D721Med (cell line): ENCODE measurements at regions not wholly inside any gene's neighbourhood (a gene's known extent, or its start where the extent isn't known, plus 50 kb on each side); places are given as distances from the start of the nearest gene placed in this dataset.

Experiments used
- DNase-seq: peaks from one replicate; pipeline ENCODE4 v3.0.0; 2011; ENCODE audit warnings: low spot score; ENCODE audit not compliant: insufficient read length
- FAIRE-seq: peaks from 2 replicates; lab custom pipeline; 2011; peaks lifted over from hg19 to GRCh38; lab: Jason Lieb, UNC
- CTCF ChIP-seq: IDR thresholded peaks from 2 replicates; pipeline ENCODE4 v1.5.1; 2012; ENCODE audit warnings: mild to moderate bottlenecking, control low read depth; ENCODE audit not compliant: insufficient read depth; ENCODE audit errors: missing control alignments

- no peak for DNase-seq
- no peak for FAIRE-seq
- TF ChIP-seq CTCF, result no peak
Observed at GRCh38 chr2:6052649-6053048, 360.5 kb downstream of the SOX11 start.

GRCh38 chr2:6053743-6054142 is 361.6 kb downstream of the SOX11 start:
- no peak for TF ChIP-seq CTCF
- FAIRE-seq (no peak), DNase-seq (no peak)

GRCh38 chr2:6054161-6054671 is 362.0 kb downstream of the SOX11 start:
- no peak for TF ChIP-seq CTCF
- no peak for FAIRE-seq
- DNase-seq, result no peak

- TF ChIP-seq CTCF, result no peak
- no peak for DNase-seq
- FAIRE-seq, result no peak
Observed at GRCh38 chr2:6060992-6061663, 368.9 kb downstream of the SOX11 start.

- FAIRE-seq, result no peak
- TF ChIP-seq CTCF, result no peak
Observed at GRCh38 chr2:6064757-6065156, 372.6 kb downstream of the SOX11 start.

GRCh38 chr2:6065703-6066102 is 373.5 kb downstream of the SOX11 start:
- FAIRE-seq, result no peak
- no peak for TF ChIP-seq CTCF
- DNase-seq, result no peak

More at GRCh38 chr2:6064757-6065156, 372.6 kb downstream of the SOX11 start:
- DNase-seq, result no peak

GRCh38 chr2:6067089-6067488 is 374.9 kb downstream of the SOX11 start:
- DNase-seq (no peak), FAIRE-seq (no peak)
- TF ChIP-seq CTCF, result no peak
